ENCODE measurements at regions not wholly inside any gene's neighbourhood (a gene's known extent, or its start where the extent isn't known, plus 50 kb on each side); places are given as distances from the start of the nearest gene placed in this dataset.

DNA sequence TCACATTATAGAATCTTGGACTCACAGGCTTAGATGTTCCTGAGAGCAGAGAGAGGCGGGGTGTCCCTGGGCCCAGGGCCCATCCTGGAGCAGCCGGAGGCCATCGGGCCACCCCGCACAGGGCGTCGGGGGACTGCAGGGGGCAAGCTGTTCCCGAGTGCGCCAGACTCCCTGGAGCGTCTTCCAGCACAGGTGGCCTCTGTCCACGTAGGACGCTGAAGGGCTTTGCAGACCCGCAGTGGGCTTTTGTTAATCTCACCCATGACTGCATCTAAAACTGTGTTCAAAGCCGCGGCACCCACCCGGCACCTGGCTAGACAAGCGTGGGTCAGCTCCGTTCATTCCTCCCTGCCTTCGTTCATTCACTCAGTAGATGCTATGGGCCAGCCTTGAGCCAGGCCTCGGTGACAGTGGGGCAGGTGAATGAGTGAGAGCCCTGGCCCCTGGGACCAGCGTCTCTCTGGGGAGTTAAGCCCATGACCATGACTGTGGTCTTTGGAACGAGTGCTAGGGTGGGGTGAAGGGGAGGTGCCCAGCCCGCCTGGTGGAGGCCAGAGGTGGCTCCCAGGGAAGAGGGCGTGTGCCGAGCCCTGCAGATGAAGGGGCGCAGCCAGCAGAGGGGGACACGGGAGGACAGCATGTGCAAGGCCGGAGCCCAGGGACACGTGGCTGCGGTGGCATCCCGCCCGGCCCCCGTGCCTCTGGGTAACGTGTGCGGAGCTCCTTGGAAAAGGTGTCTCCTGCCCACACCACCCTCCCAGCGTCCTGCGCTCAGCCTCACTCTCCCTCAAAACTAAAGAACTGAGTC, 98.3 kb downstream of the HMX1 start:
- POLR2A ChIA-PET = no interaction called here

More for the DNA sequence above, 98.3 kb downstream of the HMX1 start:
- no peak overlapping the region for H3K9ac ChIP-seq (replicated peaks; ENCODE audit: extremely low read depth, insufficient read depth, low read length)
- DNase-seq (ENCODE audit: low read depth, low spot score) (no peak), FAIRE-seq (no peak)
- no peaks in the 10 kb centered on the region for H3K36me3 ChIP-seq (ENCODE audit: control insufficient read depth in 2 of 2, extremely low read depth in 1 of 2, insufficient read depth in 2 of 2, low read length in 2 of 2)
- H3K9me1 ChIP-seq (replicated peaks; ENCODE audit: control insufficient read depth, extremely low read depth, insufficient read depth, low read length) = no peaks in the 10 kb centered on the region
- no peaks in the 10 kb centered on the region for H3K4me1 ChIP-seq (ENCODE audit: control insufficient read depth, extremely low read depth, insufficient read depth, low read length)
- no peak overlapping the region for H3K27ac ChIP-seq (ENCODE audit: insufficient read depth, low read depth, low read length)
- no peaks in the 10 kb centered on the region for H4K20me1 ChIP-seq (replicated peaks; ENCODE audit: control insufficient read depth, extremely low read depth, insufficient read depth, low read length)
- no peaks in the 10 kb centered on the region for H3K79me2 ChIP-seq (ENCODE audit: control insufficient read depth, insufficient read depth, low read length)
- H2AFZ ChIP-seq (ENCODE audit: low read depth, low read length) = no peak overlapping the region
- H3K9me3 ChIP-seq (replicated peaks; ENCODE audit: control insufficient read depth, insufficient read depth, low read length) = no peaks in the 10 kb centered on the region
- CTCF ChIA-PET = no interaction called here
- H3K27me3 ChIP-seq (ENCODE audit: control insufficient read depth in 2 of 2, insufficient read depth in 2 of 2, low read length in 2 of 2) = no peaks in the 10 kb centered on the region
- intact Hi-C loops (cut with micrococcal nuclease) = no loop called here
- TF ChIP-seq, protein P1, sequence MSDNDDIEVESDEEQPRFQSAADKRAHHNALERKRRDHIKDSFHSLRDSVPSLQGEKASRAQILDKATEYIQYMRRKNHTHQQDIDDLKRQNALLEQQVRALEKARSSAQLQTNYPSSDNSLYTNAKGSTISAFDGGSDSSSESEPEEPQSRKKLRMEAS (IDR thresholded peaks at IDR 0.05; ENCODE audit: insufficient read depth, insufficient read length) = no peak
- TF ChIP-seq, protein P2, sequence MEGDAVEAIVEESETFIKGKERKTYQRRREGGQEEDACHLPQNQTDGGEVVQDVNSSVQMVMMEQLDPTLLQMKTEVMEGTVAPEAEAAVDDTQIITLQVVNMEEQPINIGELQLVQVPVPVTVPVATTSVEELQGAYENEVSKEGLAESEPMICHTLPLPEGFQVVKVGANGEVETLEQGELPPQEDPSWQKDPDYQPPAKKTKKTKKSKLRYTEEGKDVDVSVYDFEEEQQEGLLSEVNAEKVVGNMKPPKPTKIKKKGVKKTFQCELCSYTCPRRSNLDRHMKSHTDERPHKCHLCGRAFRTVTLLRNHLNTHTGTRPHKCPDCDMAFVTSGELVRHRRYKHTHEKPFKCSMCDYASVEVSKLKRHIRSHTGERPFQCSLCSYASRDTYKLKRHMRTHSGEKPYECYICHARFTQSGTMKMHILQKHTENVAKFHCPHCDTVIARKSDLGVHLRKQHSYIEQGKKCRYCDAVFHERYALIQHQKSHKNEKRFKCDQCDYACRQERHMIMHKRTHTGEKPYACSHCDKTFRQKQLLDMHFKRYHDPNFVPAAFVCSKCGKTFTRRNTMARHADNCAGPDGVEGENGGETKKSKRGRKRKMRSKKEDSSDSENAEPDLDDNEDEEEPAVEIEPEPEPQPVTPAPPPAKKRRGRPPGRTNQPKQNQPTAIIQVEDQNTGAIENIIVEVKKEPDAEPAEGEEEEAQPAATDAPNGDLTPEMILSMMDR (IDR thresholded peaks at IDR 0.05; ENCODE audit: extremely low read depth in 1 of 2, insufficient read depth in 1 of 2, low read depth in 1 of 2, low read length in 2 of 2) = no peak
- no peak for TF ChIP-seq MYC (IDR thresholded peaks at IDR 0.05; ENCODE audit: low read depth, low read length)
- TF ChIP-seq EZH2 (IDR thresholded peaks at IDR 0.05; ENCODE audit: borderline replicate concordance, low read depth, low read length, severe bottlenecking) = no peak
- no peak for TF ChIP-seq POLR2AphosphoS5 (IDR thresholded peaks at IDR 0.05; ENCODE audit: insufficient read depth, low read depth, low read length)
- TF ChIP-seq JUN (IDR thresholded peaks at IDR 0.05; ENCODE audit: borderline replicate concordance, insufficient read depth, insufficient read length, low read depth) = no peak
- TF ChIP-seq GATA2 (IDR thresholded peaks at IDR 0.05; ENCODE audit: insufficient read depth, insufficient read length, low read depth, low read length) = no peak
- TF ChIP-seq FOS (IDR thresholded peaks at IDR 0.05; ENCODE audit: borderline replicate concordance, insufficient read depth, low read length) = no peak
- no peak for TF ChIP-seq POLR2A (IDR thresholded peaks at IDR 0.05; ENCODE audit: low read depth, low read length)
- BruUV-seq (replicated peaks) = no TSS peak
- no peak overlapping the region for H3K4me2 ChIP-seq (ENCODE audit: insufficient read depth, low read length)
- dilution Hi-C loops (cut with MboI; ENCODE audit: extremely low pct_ligation_motif_present, low sequenced_read_pairs) = no loop called here
- H3K4me3 ChIP-seq (replicated peaks in 1 of 3; ENCODE audit: insufficient read depth in 1 of 3, low read depth in 1 of 3, low read length in 3 of 3) = no peak overlapping the region
